ENCODE measurements at regions not wholly inside any gene's neighbourhood (a gene's known extent, or its start where the extent isn't known, plus 50 kb on each side); places are given as distances from the start of the nearest gene placed in this dataset.

- Histone ChIP-seq H3K4me1 (ENCODE audit: low read depth) (no peaks in the 10 kb centered on the region), H3K9me3 (no peaks in the 10 kb centered on the region), H3K4me3 (no peak overlapping the region), H3K36me3 (ENCODE audit: low read depth) (no peaks in the 10 kb centered on the region)
- intact Hi-C loops (cut with DNase I, micrococcal nuclease) = no loop called here
- no peak for DNase-seq
- TF ChIP-seq, protein P1, sequence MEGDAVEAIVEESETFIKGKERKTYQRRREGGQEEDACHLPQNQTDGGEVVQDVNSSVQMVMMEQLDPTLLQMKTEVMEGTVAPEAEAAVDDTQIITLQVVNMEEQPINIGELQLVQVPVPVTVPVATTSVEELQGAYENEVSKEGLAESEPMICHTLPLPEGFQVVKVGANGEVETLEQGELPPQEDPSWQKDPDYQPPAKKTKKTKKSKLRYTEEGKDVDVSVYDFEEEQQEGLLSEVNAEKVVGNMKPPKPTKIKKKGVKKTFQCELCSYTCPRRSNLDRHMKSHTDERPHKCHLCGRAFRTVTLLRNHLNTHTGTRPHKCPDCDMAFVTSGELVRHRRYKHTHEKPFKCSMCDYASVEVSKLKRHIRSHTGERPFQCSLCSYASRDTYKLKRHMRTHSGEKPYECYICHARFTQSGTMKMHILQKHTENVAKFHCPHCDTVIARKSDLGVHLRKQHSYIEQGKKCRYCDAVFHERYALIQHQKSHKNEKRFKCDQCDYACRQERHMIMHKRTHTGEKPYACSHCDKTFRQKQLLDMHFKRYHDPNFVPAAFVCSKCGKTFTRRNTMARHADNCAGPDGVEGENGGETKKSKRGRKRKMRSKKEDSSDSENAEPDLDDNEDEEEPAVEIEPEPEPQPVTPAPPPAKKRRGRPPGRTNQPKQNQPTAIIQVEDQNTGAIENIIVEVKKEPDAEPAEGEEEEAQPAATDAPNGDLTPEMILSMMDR (IDR thresholded peaks at IDR 0.05) = no peak
- no peak for ATAC-seq
Observed at GRCh38 chr16:73549984-73550631, 502.2 kb upstream of the ZFHX3 start.

- TF ChIP-seq, protein P1 (IDR thresholded peaks at IDR 0.05) = no peak
Observed at GRCh38 chr16:73547552-73548403, 499.9 kb upstream of the ZFHX3 start.

GRCh38 chr16:73546341-73546845 lies 498.5 kb upstream of the ZFHX3 start:
- no peak for DNase-seq
- TF ChIP-seq, protein P1 (IDR thresholded peaks at IDR 0.05) = no peak
- Histone ChIP-seq H3K4me3 (no peak overlapping the region), H3K4me1 (ENCODE audit: low read depth) (no peaks in the 10 kb centered on the region), H3K9me3 (no peaks in the 10 kb centered on the region), H3K36me3 (ENCODE audit: low read depth) (no peaks in the 10 kb centered on the region)
- intact Hi-C loops (cut with DNase I, micrococcal nuclease) = no loop called here
- no peak for ATAC-seq

More at GRCh38 chr16:73547552-73548403, 499.9 kb upstream of the ZFHX3 start:
- intact Hi-C loops (cut with DNase I, micrococcal nuclease) = no loop called here
- Histone ChIP-seq H3K36me3 (ENCODE audit: low read depth) (no peaks in the 10 kb centered on the region), H3K9me3 (no peaks in the 10 kb centered on the region), H3K4me3 (no peak overlapping the region), H3K4me1 (ENCODE audit: low read depth) (no peaks in the 10 kb centered on the region)
- DNase-seq (no peak), ATAC-seq (no peak)

- TF ChIP-seq, protein P1 (IDR thresholded peaks at IDR 0.05) = no peak
- H3K4me1 ChIP-seq (ENCODE audit: low read depth) = no peaks in the 10 kb centered on the region
- DNase-seq = no peak
- H3K4me3 ChIP-seq = no peak overlapping the region
- no peaks in the 10 kb centered on the region for H3K9me3 ChIP-seq
- intact Hi-C loops (cut with DNase I, micrococcal nuclease) = no loop called here
- ATAC-seq = no peak
- no peaks in the 10 kb centered on the region for H3K36me3 ChIP-seq (ENCODE audit: low read depth)
Observed at GRCh38 chr16:73545755-73546154, 497.8 kb upstream of the ZFHX3 start.

- intact Hi-C loops (cut with DNase I, micrococcal nuclease) = no loop called here
- DNase-seq = no peak
- no peak for ATAC-seq
- Histone ChIP-seq H3K4me1 (ENCODE audit: low read depth) (no peaks in the 10 kb centered on the region), H3K9me3 (no peaks in the 10 kb centered on the region), H3K4me3 (no peak overlapping the region), H3K36me3 (ENCODE audit: low read depth) (no peaks in the 10 kb centered on the region)
- TF ChIP-seq, protein P1 (IDR thresholded peaks at IDR 0.05) = no peak
Observed at GRCh38 chr16:73545290-73545689, 497.4 kb upstream of the ZFHX3 start.
